GM21717 (cell line): ENCODE measurements at regions not wholly inside any gene's neighbourhood (a gene's known extent, or its start where the extent isn't known, plus 50 kb on each side); places are given as distances from the start of the nearest gene placed in this dataset.

Source experiments
- ATAC-seq: cut with Tn5 transposase; IDR thresholded peaks from one replicate; pipeline ENCODE4 v1.9.1; 2021; ENCODE audit warnings: mild to moderate bottlenecking, moderate library complexity; ENCODE audit not compliant: unreplicated experiment

GRCh38 chr1:81452693-81453366, 347.9 kb upstream of the ADGRL2 start:
- ATAC-seq, result no peak

- no peak for ATAC-seq
These were observed 350.9 kb upstream of the ADGRL2 start for GRCh38 chr1:81449786-81450185.

DNA sequence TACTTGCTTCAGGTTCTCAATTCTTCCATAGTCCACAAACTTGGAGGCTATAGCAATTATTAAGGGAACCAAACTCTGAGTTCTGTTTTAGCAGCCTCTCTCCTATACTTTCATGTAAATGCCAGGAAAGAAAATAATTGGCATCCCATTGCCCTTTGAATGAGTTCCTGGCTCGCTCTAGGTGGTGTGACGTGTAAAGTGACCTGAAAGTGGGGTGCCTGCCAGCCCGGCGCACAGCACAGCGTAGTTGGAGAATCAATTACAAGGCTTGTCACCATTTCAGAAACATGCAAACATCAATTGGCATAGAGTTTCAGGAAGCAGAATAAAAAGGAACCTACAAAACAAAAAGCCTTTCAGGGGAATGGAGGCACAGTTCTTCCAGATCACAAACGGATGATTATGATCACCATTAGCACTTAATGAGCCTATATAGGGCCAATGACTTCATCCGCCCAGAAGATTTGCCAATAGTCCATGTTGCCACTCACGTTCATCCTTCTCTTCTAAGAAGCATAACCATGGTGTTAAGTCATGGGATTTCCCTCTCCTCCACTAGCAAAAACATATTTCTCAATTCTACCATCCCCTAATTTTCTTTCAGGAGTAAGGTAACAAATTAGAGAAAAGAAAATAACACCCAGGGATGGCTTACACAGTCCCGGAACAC, 354.6 kb upstream of the ADGRL2 start:
- no peak for ATAC-seq

DNA sequence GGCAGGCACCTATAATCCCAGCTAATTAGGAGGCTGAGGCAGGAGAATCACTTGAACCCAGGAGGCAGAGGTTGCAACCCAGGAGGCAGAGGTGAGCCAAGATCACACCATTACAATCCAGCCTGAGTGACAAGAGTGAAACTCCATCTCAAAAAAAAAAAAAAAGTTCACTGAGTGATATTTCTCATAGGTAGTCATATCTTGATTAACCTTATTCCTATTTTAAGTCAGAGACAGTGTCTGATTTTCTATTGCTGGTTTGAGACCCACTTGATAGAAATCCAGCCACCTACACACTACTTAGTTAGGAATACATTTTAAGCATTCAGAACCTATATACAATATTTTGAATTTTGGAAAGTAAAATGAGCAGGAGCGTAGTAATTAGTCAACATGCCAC, 357.4 kb upstream of the ADGRL2 start:
- ATAC-seq, result no peak

DNA sequence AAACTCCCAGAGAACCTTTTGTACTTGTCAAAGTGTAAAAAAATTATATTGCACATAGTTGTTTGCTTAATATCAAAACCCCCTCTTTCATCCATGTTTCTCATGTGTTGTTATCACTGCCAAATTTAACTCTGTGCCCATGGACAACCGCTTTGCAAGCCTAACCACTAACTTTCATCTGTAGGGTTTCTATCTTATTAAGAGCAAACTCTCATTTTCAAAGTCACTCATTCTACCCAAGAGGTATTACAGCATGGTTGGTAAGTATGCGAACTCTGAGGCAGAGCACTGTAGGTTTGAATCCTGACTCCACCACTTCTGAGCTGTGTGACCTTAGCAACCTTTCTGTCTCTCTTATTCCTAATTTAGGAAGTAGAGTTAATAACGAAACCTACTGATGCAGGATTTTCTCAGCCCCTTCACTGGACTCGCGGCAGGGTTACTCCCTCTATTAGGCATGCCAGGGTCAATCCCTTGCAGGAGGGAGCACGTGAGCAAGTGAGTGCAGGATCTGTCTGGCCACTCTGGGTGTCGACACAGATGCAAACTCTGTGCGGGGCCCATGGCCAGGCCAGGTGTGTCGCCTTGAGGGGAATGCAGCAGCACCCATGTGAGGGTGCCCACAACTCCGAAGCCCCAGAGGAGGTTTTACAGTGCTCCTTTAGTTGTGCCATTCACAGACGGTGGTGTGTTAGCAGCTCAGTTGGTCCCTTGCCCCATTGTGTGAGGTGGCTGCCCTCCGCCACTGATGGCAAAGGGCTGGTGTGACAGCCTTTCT, 361.5 kb upstream of the ADGRL2 start:
- no peak for ATAC-seq

DNA sequence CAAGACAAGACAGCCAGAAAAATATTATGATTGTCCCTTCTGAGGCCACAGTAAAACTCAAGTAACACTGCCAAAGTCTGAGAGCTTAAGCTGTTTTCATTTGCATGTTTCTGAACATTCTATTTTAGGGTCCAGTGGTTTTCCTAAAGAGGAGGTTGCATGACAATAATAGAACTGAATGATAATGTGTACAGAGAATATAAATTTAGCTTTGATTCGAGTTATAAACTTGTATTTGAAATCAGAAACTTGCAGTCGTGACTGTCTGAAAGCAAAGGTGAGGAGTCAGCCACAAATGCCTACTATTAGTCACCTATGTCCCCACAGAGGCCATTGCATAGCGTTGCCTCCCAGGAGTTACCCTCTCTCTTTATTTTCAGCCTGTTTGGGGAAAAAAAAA, 363.1 kb upstream of the ADGRL2 start:
- ATAC-seq, result peak; percentile 71

GRCh38 chr1:81437213-81437612, 363.5 kb upstream of the ADGRL2 start:
- ATAC-seq, result no peak

DNA sequence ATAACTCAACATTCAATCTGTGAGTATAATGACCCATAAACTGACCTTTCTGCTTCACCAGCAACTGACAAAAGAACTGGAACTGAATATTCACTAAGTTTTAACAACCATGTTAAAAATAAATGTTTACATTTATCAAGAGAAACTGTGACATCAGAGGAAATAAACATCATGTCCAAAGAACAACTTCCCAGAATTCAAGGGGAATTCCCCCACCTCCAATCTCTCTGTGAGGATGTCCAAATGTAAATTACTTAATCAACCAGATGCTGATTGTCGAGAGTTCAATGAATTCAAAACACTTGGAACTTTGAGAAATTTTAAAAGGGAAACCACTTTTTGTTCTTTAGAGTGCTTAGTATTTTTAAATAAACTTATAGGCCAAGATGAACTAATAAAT, 365.6 kb upstream of the ADGRL2 start:
- no peak for ATAC-seq

DNA sequence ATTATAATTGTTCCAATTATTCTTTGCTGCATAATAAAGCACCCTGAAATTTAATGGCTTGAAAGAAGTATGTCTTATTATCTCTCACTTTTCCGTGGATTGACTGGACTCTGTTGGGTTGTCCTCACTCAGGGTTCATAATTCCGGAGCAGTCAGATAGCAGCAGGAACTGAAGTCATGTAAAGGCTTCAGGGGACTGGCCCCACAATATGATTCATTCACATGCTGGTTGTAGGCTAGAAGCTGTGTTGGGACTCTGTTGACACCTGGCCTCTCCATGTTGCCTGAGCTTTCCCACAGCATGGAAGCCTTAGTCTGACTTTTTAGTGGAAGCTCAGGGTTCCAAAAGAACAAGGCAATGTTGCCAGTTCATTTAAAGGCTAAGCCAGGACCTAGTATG, 367.1 kb upstream of the ADGRL2 start:
- ATAC-seq, result no peak

GRCh38 chr1:81432654-81433109, 368.1 kb upstream of the ADGRL2 start:
- ATAC-seq, result no peak

DNA sequence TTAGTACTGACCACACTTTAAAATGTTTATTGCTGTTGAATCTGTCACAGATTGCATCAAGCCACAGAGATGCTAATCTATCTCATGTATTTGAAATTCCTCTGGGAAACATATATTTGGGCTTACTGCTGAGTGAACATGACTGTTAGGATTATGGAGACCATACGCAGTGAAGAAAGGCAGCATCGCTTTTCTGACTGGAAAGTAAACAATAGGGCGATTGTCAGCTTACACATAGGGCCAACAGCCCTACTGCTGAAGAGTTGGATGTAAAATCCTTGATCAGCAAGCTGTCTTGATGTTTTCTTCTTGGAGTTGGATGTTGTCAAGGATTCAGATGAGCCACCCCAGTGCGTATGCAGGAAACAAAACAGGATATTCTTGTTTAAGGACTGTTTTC, 368.7 kb upstream of the ADGRL2 start:
- ATAC-seq, result no peak

DNA sequence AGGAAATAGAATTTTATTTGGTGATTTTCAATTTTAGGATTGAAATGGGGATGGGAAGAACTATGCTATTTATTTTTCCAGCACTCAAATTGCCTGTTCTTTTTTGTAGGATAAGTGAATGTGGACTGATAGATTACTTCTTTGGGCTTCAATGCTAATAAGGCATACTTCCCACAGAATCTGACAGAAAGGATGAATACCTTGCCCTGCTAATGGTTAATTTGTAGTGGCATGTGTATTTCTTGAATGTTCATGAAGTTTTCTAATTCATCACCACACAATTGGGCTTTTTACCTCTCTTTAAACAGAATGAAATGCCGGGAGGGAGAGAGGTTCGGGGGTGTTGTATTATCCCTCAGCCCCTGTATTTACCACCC, 369.1 kb upstream of the ADGRL2 start:
- no peak for ATAC-seq

DNA sequence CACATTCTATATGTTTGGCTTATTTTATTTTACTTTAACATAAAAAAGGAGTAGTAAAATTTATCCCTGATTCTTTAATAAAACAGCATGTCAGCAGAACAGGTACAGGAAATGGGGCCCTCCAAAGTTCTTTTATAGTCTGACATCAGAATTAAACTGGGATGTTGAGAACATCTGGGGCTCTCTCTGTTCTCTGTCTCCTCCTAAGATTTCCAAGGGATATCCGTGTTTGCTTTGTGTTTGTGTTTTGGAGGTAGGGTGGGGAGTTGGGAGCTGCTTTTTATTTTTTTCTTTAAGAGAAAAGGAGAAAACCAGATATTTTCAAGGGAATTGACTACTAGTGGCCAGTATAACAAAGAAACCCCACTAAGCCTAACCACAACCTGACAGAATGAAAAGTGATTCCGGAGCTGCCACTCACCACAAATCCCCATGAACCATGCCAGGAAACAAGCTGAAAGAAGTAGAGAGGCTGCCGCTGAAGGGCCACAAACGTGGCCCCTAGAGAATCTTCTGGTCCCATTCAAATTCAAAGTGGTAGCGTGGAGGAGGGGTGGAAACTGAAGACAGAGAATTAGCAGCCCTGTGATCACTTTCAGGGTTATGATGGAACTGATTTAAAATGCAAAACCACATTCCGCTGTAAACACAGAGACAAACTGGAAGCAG, 369.6 kb upstream of the ADGRL2 start:
- no peak for ATAC-seq

DNA sequence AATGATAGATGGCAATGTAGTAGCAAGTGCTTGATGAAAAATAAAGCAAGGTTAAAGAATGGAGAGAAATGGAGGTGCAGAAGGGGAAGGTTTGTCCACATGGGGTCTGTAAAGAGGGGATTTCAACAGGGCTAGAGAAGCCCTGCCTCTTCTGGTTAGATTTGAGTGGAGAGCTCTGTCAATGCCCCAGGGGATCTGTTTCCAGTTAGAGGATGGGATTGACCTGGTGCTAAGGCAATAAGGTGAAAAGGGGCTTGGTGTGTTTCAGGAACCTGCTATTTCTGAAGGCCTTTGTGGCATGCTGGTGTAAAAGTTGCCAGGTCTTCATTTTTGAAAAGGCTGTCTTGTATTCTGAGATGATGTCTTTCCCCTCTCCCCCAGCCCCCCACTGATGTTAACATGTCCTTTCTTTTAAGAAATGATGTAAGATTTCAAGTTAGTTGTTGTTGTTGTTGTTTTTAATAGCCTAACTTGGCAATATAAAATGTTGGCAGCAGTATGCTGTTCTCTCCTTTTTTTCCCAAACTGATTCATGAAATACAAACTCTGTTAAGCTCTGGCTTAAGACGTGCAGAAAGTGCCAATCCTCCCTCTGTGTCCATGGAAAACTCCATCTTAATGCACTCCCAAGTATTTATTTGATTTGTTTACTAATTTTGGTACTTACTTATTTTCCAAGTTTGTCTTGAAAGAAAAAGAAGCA, 370.3 kb upstream of the ADGRL2 start:
- no peak for ATAC-seq

- no peak for ATAC-seq
These were observed 371.7 kb upstream of the ADGRL2 start for GRCh38 chr1:81428998-81429397.

- ATAC-seq, result no peak
These were observed 375.9 kb upstream of the ADGRL2 start for GRCh38 chr1:81424816-81425215.

- ATAC-seq, result no peak
These were observed 376.7 kb upstream of the ADGRL2 start for GRCh38 chr1:81424061-81424460.

GRCh38 chr1:81420760-81421159, 380.0 kb upstream of the ADGRL2 start:
- ATAC-seq, result no peak

DNA sequence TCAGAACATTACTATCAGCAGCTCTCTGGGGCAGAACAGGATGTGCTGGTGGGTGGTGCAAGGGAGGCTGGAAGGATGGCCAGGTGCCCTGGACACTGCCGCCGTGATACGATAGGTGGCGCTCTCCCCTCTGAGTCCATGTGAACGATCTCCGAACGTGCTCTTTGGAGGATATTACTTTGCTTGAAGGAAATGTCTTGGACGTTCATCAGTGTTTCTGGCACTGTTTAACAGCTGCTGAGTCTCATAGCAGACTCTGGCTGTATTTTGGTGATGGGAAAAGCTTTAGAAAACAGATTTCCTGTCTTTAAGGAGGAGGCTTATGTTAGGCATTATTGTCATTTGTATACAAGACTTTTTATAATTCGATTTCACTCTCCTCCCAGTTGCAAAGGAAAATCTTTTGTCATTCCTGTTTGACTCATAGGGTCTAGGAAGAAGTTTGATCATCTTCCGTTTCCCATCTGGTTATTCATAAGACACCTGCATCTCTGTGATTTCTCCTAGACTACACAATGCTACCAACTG, 386.2 kb upstream of the ADGRL2 start:
- ATAC-seq, result peak; percentile 93

GRCh38 chr1:81412954-81413353, 387.8 kb upstream of the ADGRL2 start:
- no peak for ATAC-seq

- no peak for ATAC-seq
These were observed 389.8 kb upstream of the ADGRL2 start for GRCh38 chr1:81410941-81411340.
